HL-60 (cell line): ENCODE measurements at regions not wholly inside any gene's neighbourhood (a gene's known extent, or its start where the extent isn't known, plus 50 kb on each side); places are given as distances from the start of the nearest gene placed in this dataset.

Experiments used
- DNase-seq, 2 experiments: peaks; one replicate each; pipeline ENCODE4 v3.0.0-alpha.2; 2010 to 2020; ENCODE audit warnings: low read depth in 1 of 2, low spot score in 1 of 2
- H3K27ac ChIP-seq: fragments of 250-450 bp; sonication (Bioruptor Pico); replicated peaks from 2 replicates; pipeline ENCODE4 v1.5.1; 2020; ENCODE audit warnings: mild to moderate bottlenecking, moderate library complexity
- H3K27me3 ChIP-seq: fragments of 250-450 bp; sonication (Bioruptor Pico); 2 replicates; pipeline ENCODE4 v1.5.1; 2021; ENCODE audit warnings: mild to moderate bottlenecking, moderate library complexity; ENCODE audit not compliant: insufficient read depth, poor library complexity, severe bottlenecking
- H3K4me3 ChIP-seq: replicated peaks from 2 replicates; pipeline ENCODE4 v1.5.1; 2011; ENCODE audit warnings: mild to moderate bottlenecking, control low read depth, low read length; ENCODE audit not compliant: insufficient read depth
- GABPA ChIP-seq: IDR thresholded peaks from 2 replicates; pipeline ENCODE4 v1.6.1; 2012; ENCODE audit warnings: low read depth
- POLR2AphosphoS5 ChIP-seq: IDR thresholded peaks from 2 replicates; pipeline ENCODE4 v1.6.1; 2012; ENCODE audit warnings: low read depth
- REST ChIP-seq: IDR thresholded peaks from 2 replicates; pipeline ENCODE4 v1.6.1; 2012; ENCODE audit warnings: low read depth; ENCODE audit not compliant: insufficient replicate concordance
- SPI1 ChIP-seq: IDR thresholded peaks from 2 replicates; pipeline ENCODE4 v1.6.1; 2012; ENCODE audit warnings: low read depth, mild to moderate bottlenecking, borderline replicate concordance
- TF ChIP-seq, protein P1 (sequence below): IDR thresholded peaks from one replicate; pipeline ENCODE4 v1.5.1; 2011; ENCODE audit warnings: low read length, control low read depth, inconsistent platforms; ENCODE audit not compliant: insufficient read depth

DNA sequence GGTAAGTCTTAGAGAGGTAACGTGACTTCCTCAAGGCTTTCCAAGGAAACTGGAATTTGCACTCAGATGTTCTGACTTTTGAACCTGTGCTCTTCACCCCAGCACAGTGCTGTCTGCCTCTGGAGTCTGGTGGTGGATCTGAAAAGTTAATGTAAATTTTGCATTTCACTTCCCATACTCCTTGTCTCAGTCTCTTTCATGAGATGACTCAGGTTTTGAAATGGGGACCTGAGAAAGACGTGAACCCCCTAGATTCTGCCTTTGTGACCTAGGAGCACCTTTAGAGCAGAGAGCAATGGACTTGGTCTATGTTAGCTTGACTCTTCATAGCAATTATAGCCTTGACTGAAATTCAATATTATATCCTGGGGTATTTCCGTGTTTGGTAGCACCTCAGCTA, 223.0 kb downstream of the QKI start:
- no peak overlapping the region for H3K4me3 ChIP-seq
- no peaks in the 10 kb centered on the region for H3K27me3 ChIP-seq
- no peak for DNase-seq
- no peak for TF ChIP-seq GABPA
- no peak for TF ChIP-seq POLR2AphosphoS5
- TF ChIP-seq SPI1, result no peak
- TF ChIP-seq, protein P1, sequence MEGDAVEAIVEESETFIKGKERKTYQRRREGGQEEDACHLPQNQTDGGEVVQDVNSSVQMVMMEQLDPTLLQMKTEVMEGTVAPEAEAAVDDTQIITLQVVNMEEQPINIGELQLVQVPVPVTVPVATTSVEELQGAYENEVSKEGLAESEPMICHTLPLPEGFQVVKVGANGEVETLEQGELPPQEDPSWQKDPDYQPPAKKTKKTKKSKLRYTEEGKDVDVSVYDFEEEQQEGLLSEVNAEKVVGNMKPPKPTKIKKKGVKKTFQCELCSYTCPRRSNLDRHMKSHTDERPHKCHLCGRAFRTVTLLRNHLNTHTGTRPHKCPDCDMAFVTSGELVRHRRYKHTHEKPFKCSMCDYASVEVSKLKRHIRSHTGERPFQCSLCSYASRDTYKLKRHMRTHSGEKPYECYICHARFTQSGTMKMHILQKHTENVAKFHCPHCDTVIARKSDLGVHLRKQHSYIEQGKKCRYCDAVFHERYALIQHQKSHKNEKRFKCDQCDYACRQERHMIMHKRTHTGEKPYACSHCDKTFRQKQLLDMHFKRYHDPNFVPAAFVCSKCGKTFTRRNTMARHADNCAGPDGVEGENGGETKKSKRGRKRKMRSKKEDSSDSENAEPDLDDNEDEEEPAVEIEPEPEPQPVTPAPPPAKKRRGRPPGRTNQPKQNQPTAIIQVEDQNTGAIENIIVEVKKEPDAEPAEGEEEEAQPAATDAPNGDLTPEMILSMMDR, result no peak
- TF ChIP-seq REST, result no peak
- no peak overlapping the region for H3K27ac ChIP-seq

- TF ChIP-seq POLR2AphosphoS5 (no peak), SPI1 (no peak), GABPA (no peak), REST (no peak)
- TF ChIP-seq, protein P1, result no peak
- no peak overlapping the region for H3K4me3 ChIP-seq
Observed at GRCh38 chr6:163635731-163636364, 221.3 kb downstream of the QKI start.

GRCh38 chr6:163635315-163635714, 220.8 kb downstream of the QKI start:
- TF ChIP-seq, protein P1, result no peak
- no peak for TF ChIP-seq POLR2AphosphoS5
- no peak for TF ChIP-seq SPI1
- TF ChIP-seq REST, result no peak
- no peak for TF ChIP-seq GABPA

More at GRCh38 chr6:163635731-163636364, 221.3 kb downstream of the QKI start:
- H3K27ac ChIP-seq, result no peak overlapping the region
- no peak for DNase-seq
- no peaks in the 10 kb centered on the region for H3K27me3 ChIP-seq

More at GRCh38 chr6:163635315-163635714, 220.8 kb downstream of the QKI start:
- no peak overlapping the region for H3K27ac ChIP-seq
- H3K4me3 ChIP-seq, result no peak overlapping the region
- H3K27me3 ChIP-seq, result no peaks in the 10 kb centered on the region
- DNase-seq, result no peak
